GM21526 (cell line): ENCODE measurements at regions not wholly inside any gene's neighbourhood (a gene's known extent, or its start where the extent isn't known, plus 50 kb on each side); places are given as distances from the start of the nearest gene placed in this dataset.
"Not testable (repeated sequence)": the region's sequence is repeated elsewhere in the genome, so short reads cannot be mapped to it uniquely, and the experiment has no call there.

ENCODE experiments used
- ATAC-seq: cut with Tn5 transposase; IDR thresholded peaks from one replicate; pipeline ENCODE4 v1.9.1; 2021; ENCODE audit warnings: moderate library complexity; ENCODE audit not compliant: unreplicated experiment, low FRiP score

GRCh38 chr13:76829572-76830327 lies 56.5 kb downstream of the KCTD12 start:
- ATAC-seq, result no peak

DNA sequence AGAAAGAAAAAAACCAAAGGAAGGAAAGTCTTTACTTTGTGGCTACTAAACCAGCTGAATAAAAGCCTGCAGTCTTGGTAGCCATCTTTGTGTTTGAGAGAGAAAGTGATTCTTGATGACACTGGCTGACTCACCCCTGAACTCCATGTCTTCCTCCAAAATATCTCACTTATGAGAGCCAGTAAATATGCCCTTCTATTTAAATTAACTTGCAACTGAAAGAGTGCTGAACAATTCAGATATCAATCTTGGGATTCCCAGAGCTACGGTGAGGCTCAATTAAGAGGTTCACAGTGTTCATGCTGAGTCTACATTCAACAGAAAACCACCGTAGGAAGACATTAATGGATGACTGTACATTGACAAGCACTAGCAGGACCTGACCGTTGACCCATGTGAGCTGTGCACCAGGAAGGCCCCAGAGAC lies 57.9 kb downstream of the KCTD12 start:
- peak; percentile 84 for ATAC-seq

GRCh38 chr13:76826527-76826926 lies 59.7 kb downstream of the KCTD12 start:
- no peak for ATAC-seq

DNA sequence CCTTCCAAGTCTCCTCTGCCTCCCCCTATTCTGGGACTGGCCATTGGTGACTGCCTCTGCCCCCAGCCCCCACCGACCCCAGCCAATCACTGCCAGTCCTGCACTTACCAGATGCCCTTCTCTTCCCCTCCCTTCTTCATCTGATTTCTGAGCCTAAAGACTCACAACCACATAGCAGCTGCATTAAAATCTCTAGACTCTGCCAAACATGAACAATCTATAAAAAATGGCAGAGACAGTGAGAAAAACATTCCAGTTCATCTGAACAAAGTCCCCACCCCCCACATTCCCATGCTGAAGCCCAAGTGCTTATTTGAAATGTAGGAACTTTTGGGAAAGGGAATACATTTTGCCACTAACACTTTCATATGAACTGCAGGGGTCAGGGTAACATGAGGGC lies 60.8 kb downstream of the KCTD12 start:
- no peak for ATAC-seq

GRCh38 chr13:76823969-76824368 lies 62.2 kb downstream of the KCTD12 start:
- no peak for ATAC-seq

DNA sequence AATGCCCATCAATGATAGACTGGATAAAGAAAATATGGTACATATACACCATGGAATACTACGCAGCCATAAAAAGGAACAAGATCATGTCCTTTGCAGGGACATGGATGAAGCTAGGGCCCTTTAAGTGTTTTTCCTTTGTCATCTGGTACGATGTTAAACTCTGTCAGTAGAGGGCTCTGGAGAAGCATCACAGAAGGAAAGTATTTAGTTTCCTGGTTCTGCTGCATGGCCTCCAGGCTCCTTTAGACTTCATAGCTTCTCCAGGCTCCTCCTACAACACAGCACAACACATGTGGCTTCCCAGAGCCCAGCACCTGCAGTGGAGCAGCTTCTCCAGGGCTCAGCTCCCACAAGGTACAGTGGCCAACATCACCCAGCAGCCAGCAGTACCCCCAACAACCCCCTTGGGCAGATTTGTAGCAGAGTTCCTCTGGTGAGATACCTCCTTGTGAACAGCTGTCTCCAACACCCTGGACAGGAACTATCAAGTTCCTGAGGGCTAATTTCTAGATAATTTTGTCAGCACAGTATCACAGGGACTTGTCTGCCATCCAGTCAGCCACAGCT lies 63.4 kb downstream of the KCTD12 start:
- no peak for ATAC-seq

DNA sequence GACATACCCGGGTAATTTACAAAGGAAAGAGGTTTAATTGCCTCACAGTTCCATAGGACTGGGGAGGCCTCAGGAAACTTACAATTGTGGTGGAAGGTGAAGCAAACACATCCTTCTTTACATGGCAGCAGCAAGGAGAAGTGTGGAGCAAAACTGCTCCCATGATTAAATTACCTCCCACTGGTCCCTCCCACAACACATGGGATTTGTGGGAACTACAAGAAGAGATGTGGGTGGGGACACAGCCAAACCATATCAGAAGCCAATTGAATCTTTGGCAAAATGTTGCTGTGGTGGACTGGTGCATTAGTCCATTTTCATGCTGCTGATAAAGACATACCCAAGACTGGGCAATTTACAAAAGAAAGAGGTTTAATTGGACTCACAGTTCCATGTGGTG lies 65.0 kb downstream of the KCTD12 start:
- ATAC-seq, result not testable (repeated sequence)

GRCh38 chr13:76820759-76821158 lies 65.4 kb downstream of the KCTD12 start:
- ATAC-seq, result no peak

DNA sequence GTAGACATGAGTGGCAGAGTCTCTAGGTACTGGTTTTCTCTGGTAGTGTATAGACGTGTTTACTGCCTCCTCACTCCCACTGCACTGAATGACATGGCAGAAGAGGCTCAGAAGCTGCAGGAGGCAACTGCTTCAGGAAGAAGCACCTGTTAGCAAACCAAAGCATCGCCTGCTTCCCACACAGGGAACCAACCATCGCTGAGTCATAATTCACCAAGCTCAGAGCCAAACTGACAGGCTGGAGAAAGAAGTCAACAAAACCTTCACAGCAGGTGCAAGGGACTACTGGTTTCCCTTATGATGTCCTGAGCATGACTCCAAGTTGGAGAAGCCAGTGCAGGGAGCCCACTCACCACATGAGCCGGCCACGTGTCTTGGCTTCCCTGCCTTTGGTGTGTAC lies 69.8 kb downstream of the KCTD12 start:
- no peak for ATAC-seq

DNA sequence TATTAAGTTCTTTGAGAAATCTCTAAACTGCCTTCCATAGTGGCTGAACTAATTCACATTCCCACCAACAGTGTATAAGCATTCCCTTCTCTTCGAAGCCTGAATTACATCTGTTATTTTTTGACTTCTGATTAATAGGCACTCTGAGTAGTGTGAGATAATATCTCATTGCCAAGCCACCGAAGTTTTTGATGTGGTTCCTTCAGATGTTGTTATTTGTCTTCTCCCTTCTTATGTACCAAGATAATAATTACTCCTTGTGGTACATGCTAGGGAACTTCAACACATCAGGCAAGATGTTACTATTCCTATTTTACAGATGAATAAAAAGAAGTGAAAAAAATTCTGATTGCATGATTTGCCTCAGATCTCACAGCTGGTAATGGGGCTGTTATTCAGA lies 70.9 kb downstream of the KCTD12 start:
- no peak for ATAC-seq

DNA sequence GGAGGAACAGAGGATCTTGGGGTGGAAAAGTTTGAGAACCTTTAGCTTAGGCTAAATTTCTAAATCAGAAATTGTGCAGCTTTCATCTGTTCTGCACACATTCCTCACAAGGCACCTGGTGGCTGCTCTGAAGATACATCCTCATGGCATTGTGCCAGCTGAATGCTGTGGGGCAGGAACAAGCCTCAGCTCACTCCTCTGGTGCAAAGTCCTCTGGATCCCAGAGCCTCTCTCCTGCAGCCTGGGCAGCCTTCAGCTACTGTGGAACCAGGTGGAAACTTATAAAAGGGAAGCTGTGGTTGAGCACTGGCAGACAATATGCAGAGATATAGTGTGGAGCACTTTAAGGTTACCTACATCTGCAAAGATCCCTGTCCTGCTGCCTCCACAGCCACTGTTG lies 72.3 kb downstream of the KCTD12 start:
- ATAC-seq, result no peak

- ATAC-seq, result no peak
Measured at GRCh38 chr13:76813000-76813691, 73.1 kb downstream of the KCTD12 start.

- ATAC-seq, result no peak
Measured at GRCh38 chr13:76812206-76812897, 73.9 kb downstream of the KCTD12 start.

DNA sequence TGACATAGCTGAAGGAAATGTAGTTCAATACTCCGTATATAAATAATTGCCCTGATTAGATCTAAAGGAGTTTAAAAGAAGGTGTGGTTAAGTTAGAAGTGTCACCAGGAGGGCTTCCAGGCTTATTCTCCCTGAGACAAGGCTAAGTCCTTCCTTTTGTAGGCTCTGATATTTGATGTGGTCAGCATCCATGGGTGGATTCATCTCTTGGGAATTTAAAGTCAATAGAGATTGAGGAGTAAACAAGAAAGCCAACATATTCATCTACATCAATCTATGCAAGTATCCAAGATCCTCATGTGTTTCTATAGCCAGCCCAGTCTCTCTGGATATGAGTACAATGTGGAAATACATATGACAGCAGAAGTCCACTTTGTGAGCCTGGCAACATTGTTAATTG lies 76.8 kb downstream of the KCTD12 start:
- no peak for ATAC-seq

- no peak for ATAC-seq
Measured at GRCh38 chr13:76808927-76809326, 77.3 kb downstream of the KCTD12 start.

DNA sequence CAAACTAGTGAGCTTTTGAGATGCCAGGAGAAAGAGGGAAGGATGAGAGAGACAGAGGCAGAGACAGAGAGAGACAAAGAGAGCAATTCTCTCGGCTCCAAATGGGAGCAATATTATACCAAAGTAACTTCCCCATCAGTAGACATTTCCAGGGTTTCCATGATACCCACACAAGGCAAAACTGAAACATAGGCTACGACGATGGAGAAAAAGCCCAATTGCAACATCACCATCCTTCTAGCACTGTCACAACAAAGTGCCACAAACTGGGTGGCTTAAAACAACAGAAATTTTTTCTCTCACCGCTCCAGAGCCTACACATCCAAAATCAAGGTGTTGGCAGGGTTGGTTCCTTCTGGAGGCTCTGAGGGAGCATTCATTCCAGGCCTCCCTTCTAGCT lies 81.4 kb downstream of the KCTD12 start:
- ATAC-seq, result no peak

- no peak for ATAC-seq
Measured at GRCh38 chr13:76803831-76804230, 82.4 kb downstream of the KCTD12 start.

GRCh38 chr13:76800943-76801342 lies 85.3 kb downstream of the KCTD12 start:
- no peak for ATAC-seq

GRCh38 chr13:76799696-76800095 lies 86.5 kb downstream of the KCTD12 start:
- ATAC-seq, result no peak

- no peak for ATAC-seq
Measured at GRCh38 chr13:76798037-76798436, 88.2 kb downstream of the KCTD12 start.

DNA sequence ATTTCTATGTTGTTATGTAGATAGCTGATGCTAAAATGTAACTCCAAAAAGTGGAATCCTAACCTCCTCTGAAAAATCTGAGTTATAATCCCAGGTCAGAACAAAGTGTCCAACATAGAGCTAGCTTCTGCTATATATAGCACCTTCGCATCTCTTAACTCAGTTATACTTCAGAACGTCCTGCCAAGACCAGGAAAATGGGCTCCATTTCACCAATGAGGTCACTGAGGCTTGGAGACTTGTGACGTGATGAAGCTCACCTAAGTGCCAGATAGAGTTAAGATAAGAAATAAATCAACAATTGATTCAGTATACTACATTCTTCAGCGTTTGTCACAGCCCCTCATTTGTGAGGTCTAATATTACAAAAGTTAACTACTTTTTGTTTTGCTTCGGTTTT lies 88.8 kb downstream of the KCTD12 start:
- no peak for ATAC-seq
